ENCODE measurements at regions not wholly inside any gene's neighbourhood (a gene's known extent, or its start where the extent isn't known, plus 50 kb on each side); places are given as distances from the start of the nearest gene placed in this dataset.

- no peak for TF ChIP-seq CTCF (conservative IDR thresholded peaks at IDR 0.05; ENCODE audit: low read length)
- TF ChIP-seq EZH2phosphoT487 (IDR thresholded peaks at IDR 0.05; ENCODE audit: borderline replicate concordance), result no peak
Measured at GRCh38 chr12:118689793-118690192, 291.5 kb upstream of the SRRM4 start.
